HCT116 (cell line): ENCODE measurements at regions not wholly inside any gene's neighbourhood (a gene's known extent, or its start where the extent isn't known, plus 50 kb on each side); places are given as distances from the start of the nearest gene placed in this dataset.

Experiments used
- ATAC-seq: fragments of 200-7000 bp; cut with Tn5 transposase; 2 replicates; pipeline ENCODE4 v1.9.1; 2020; ENCODE audit warnings: mild to moderate bottlenecking, moderate library complexity
- BruUV-seq: library from RNA; stranded (reverse); fragments of 400-500 nt; replicated peaks from 2 replicates; lab custom pipeline; 2021; lab: Mats Ljungman, UMichigan
- CTCF ChIA-PET: fragments of 300-600 bp; sonication (Branson Sonifier 250); formaldehyde crosslinking; loops from one replicate; lab custom pipeline; 2021; ENCODE audit warnings: antibody characterized with exemption; lab: Charles Lee
- POLR2A ChIA-PET: fragments of 300-600, 350-600 bp; sonication (Branson Sonifier 250); formaldehyde crosslinking; loops from one replicate; lab custom pipeline; 2021; ENCODE audit warnings: antibody characterized with exemption; lab: Charles Lee
- RAD21 ChIA-PET, 2 experiments: fragments of 300-600 bp; sonication (Branson Sonifier 250); formaldehyde crosslinking; loops; one replicate each; lab custom pipeline; 2023; ENCODE audit warnings: low total read pairs in 2 of 2; ENCODE audit not compliant: uncharacterized antibody in 2 of 2, unreplicated experiment in 2 of 2, low non-redundant PET in 1 of 2; lab: Charles Lee
- DNase-seq: peaks from one replicate; pipeline ENCODE4 v3.0.0-alpha.2; 2010; ENCODE audit warnings: low read depth, low spot score
- H2AFZ ChIP-seq: fragments of 200-600 bp; shearing (Covaris generic), sonication (generic); 2 replicates; pipeline ENCODE4 v1.6.1; 2017; ENCODE audit warnings: low read depth, mixed run types, mixed read lengths, antibody characterized with exemption, low read length; ENCODE audit not compliant: poor library complexity, severe bottlenecking
- H3K27ac ChIP-seq: 2 replicates; pipeline ENCODE4 v1.5.1; 2012; ENCODE audit warnings: low read depth, low read length
- H3K27me3 ChIP-seq: fragments of 200-600 bp; sonication (generic); 2 replicates; pipeline ENCODE4 v1.6.1; 2016; ENCODE audit warnings: mixed run types, low read length, mixed read lengths; ENCODE audit not compliant: insufficient read depth
- H3K36me3 ChIP-seq, 2 experiments: fragments of 200-500 bp in 1 of 2; fragments of 200-600 bp in 1 of 2; sonication (Bioruptor generic) in 1 of 2; sonication (generic) in 1 of 2; 2 replicates each; pipeline versions ENCODE4 v1.5.1 to v1.6.1; 2014 to 2016; ENCODE audit warnings: low read length in 2 of 2, inconsistent platforms in 1 of 2, mixed read lengths in 1 of 2, mixed run types in 1 of 2; ENCODE audit not compliant: insufficient read depth in 2 of 2, control insufficient read depth in 1 of 2
- H3K4me1 ChIP-seq, 2 experiments: fragments of 200-600 bp in 1 of 2; sonication (generic) in 1 of 2; 2 replicates each; pipeline versions ENCODE4 v1.5.1 to v1.6.1; 2012 to 2017; ENCODE audit warnings: low read length in 2 of 2, inconsistent platforms in 1 of 2, mild to moderate bottlenecking in 1 of 2, mixed read lengths in 1 of 2, mixed run types in 1 of 2, moderate library complexity in 1 of 2; ENCODE audit not compliant: insufficient read depth in 2 of 2, control insufficient read depth in 1 of 2
- H3K4me2 ChIP-seq: fragments of 200-600 bp; sonication (generic); 2 replicates; pipeline ENCODE4 v1.6.1; 2017; ENCODE audit warnings: mixed run types, low read length, mixed read lengths
- H3K4me3 ChIP-seq, 2 experiments: fragments of 200-600 bp in 1 of 2; sonication (generic) in 1 of 2; replicated peaks in 1 of 2; 2 replicates each; pipeline ENCODE4 v1.5.1; 2011 to 2016; ENCODE audit warnings: low read length in 2 of 2, control low read depth in 1 of 2, low read depth in 1 of 2, mild to moderate bottlenecking in 1 of 2, mixed read lengths in 1 of 2, mixed run types in 1 of 2
- H3K79me2 ChIP-seq: fragments of 200-600 bp; sonication (generic); 2 replicates; pipeline ENCODE4 v1.6.1; 2017; ENCODE audit warnings: mild to moderate bottlenecking, mixed run types, low read length, moderate library complexity, mixed read lengths; ENCODE audit not compliant: insufficient read depth
- H3K9ac ChIP-seq: fragments of 200-600 bp; sonication (generic); 2 replicates; pipeline ENCODE4 v1.6.1; 2016; ENCODE audit warnings: low read length, mixed read lengths
- H3K9me2 ChIP-seq: fragments of 200-600 bp; sonication (generic), shearing (Covaris generic); 2 replicates; pipeline ENCODE4 v1.6.1; 2017; ENCODE audit warnings: mixed run types, mild to moderate bottlenecking, moderate library complexity; ENCODE audit not compliant: insufficient read depth
- H3K9me3 ChIP-seq, 2 experiments: fragments of 200-500 bp in 1 of 2; fragments of 200-600 bp in 1 of 2; sonication (Bioruptor generic) in 1 of 2; sonication (generic) in 1 of 2; 2 replicates each; pipeline ENCODE4 v1.6.1; 2014 to 2017; ENCODE audit warnings: low read length in 2 of 2, mixed read lengths in 2 of 2, inconsistent platforms in 1 of 2, low read depth in 1 of 2, mild to moderate bottlenecking in 1 of 2, mixed run types in 1 of 2, moderate library complexity in 1 of 2; ENCODE audit not compliant: control insufficient read depth in 1 of 2, insufficient read depth in 1 of 2
- H4K20me1 ChIP-seq: fragments of 200-600 bp; sonication (generic), shearing (Covaris generic); 2 replicates; pipeline ENCODE4 v1.6.1; 2017; ENCODE audit warnings: mixed run types, mild to moderate bottlenecking, moderate library complexity; ENCODE audit not compliant: insufficient read depth
- CBX3 ChIP-seq: IDR thresholded peaks from 2 replicates; pipeline ENCODE4 v1.6.1; 2012; ENCODE audit warnings: low read depth
- CEBPB ChIP-seq: IDR thresholded peaks from 2 replicates; pipeline ENCODE4 v1.6.1; 2012; ENCODE audit warnings: low read depth
- CTCF ChIP-seq, 3 experiments: fragments of 200-600 bp in 1 of 3; sonication (generic) in 1 of 3; IDR thresholded peaks in 2 of 3; conservative IDR thresholded peaks in 1 of 3; 2 replicates each; pipeline ENCODE4 v1.5.1; 2012 to 2017; ENCODE audit warnings: low read depth in 2 of 3, low read length in 2 of 3, antibody characterized with exemption in 1 of 3, borderline replicate concordance in 1 of 3, control low read depth in 1 of 3, mild to moderate bottlenecking in 1 of 3, mixed read lengths in 1 of 3, mixed run types in 1 of 3, moderate library complexity in 1 of 3; ENCODE audit not compliant: insufficient read depth in 1 of 3
- EGR1 ChIP-seq: IDR thresholded peaks from 2 replicates; pipeline ENCODE4 v1.6.1; 2012; ENCODE audit warnings: low read depth
- ELF1 ChIP-seq: IDR thresholded peaks from 2 replicates; pipeline ENCODE4 v1.6.1; 2012; ENCODE audit warnings: low read depth, borderline replicate concordance
- EZH2phosphoT487 ChIP-seq: fragments of 200-600 bp; IDR thresholded peaks from 2 replicates; pipeline ENCODE4 v1.6.1; 2018; ENCODE audit warnings: antibody characterized with exemption, borderline replicate concordance
- JUND ChIP-seq: IDR thresholded peaks from 2 replicates; pipeline ENCODE4 v1.6.1; 2012
- POLR2AphosphoS5 ChIP-seq: IDR thresholded peaks from 2 replicates; pipeline ENCODE4 v1.6.1; 2011; ENCODE audit warnings: mild to moderate bottlenecking, low read depth, low read length, moderate library complexity
- REST ChIP-seq: IDR thresholded peaks from 2 replicates; pipeline ENCODE4 v1.6.1; 2012; ENCODE audit warnings: low read depth
- SIN3A ChIP-seq: IDR thresholded peaks from 2 replicates; pipeline ENCODE4 v1.6.1; 2012; ENCODE audit warnings: low read depth
- SP1 ChIP-seq: IDR thresholded peaks from 2 replicates; pipeline ENCODE4 v1.6.1; 2012; ENCODE audit warnings: low read depth
- SRF ChIP-seq: IDR thresholded peaks from 2 replicates; pipeline ENCODE4 v1.6.1; 2012; ENCODE audit warnings: low read depth
- TCF7L2 ChIP-seq: IDR thresholded peaks from 2 replicates; pipeline ENCODE4 v1.7.0; 2011; ENCODE audit warnings: borderline replicate concordance, inconsistent platforms; ENCODE audit not compliant: insufficient read depth, insufficient read length; ENCODE audit errors: extremely low read depth
- YY1 ChIP-seq: IDR thresholded peaks from 2 replicates; pipeline ENCODE4 v1.6.1; 2011; ENCODE audit warnings: low read length, low read depth, moderate library complexity, mild to moderate bottlenecking; ENCODE audit not compliant: insufficient replicate concordance; ENCODE audit errors: extremely low read depth
- ZFX ChIP-seq: fragments of 450-650 bp; IDR thresholded peaks from 2 replicates; pipeline ENCODE4 v1.6.1; 2017
- ZNF274 ChIP-seq: fragments of 200-500 bp; sonication (Bioruptor generic); IDR thresholded peaks from 2 replicates; pipeline ENCODE4 v1.6.1; 2014; ENCODE audit warnings: mild to moderate bottlenecking, low read depth, low read length, inconsistent platforms
- intact Hi-C: fragments of 100-400 bp; cut with micrococcal nuclease; formaldehyde crosslinking; loops from 2 replicates; pipeline ENCODE4 v1.10.0; 2022
- TF ChIP-seq, protein P1 (sequence below): IDR thresholded peaks from 2 replicates; pipeline ENCODE4 v1.6.1; 2012

DNA sequence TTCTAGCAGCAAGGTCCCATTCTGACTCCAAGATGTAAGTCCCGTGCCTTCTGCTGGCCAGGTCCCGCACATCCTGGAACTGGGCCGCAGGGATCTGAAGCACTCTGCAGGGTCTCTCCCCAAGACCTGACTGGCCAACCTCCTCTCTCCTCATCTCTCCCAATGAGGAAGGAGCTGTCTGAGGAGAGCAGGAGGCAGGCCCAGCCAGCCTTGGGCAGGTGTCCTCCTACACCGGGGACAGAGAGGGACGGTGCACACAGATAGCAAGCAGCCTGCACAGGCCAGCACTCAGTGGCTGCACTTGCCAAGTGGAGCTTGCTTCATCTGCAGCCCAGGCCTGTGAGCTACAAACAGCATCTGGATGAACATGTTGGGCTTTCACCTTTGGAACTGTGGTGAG is 76.8 kb upstream of the CD93 start:
- CTCF ChIA-PET = no interaction called here
- intact Hi-C loops = no loop called here
- ATAC-seq = no peak

GRCh38 chr20:23161968-23162696 is 76.0 kb upstream of the CD93 start:
- H3K9ac ChIP-seq = no peak overlapping the region
- no peaks in the 10 kb centered on the region for H3K36me3 ChIP-seq
- CTCF ChIA-PET = no interaction called here
- no peaks in the 10 kb centered on the region for H4K20me1 ChIP-seq
- TF ChIP-seq CTCF (IDR thresholded peaks at IDR 0.05 in 2 of 3, conservative IDR thresholded peaks at IDR 0.05 in 1 of 3; ENCODE audit: borderline replicate concordance in 1 of 3, insufficient read depth in 1 of 3, low read depth in 2 of 3, low read length in 2 of 3) (no peak), REST (no peak), TCF7L2 (no peak), CBX3 (no peak), SIN3A (no peak), POLR2AphosphoS5 (no peak), ZFX (no peak)
- TF ChIP-seq, protein P1, sequence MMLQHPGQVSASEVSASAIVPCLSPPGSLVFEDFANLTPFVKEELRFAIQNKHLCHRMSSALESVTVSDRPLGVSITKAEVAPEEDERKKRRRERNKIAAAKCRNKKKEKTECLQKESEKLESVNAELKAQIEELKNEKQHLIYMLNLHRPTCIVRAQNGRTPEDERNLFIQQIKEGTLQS = no peak
- no peak overlapping the region for H3K4me3 ChIP-seq
- no peaks in the 10 kb centered on the region for H3K79me2 ChIP-seq
- POLR2A ChIA-PET = no interaction called here
- no peaks in the 10 kb centered on the region for H3K9me2 ChIP-seq
- no peaks in the 10 kb centered on the region for H3K27me3 ChIP-seq
- no peak for ATAC-seq
- H2AFZ ChIP-seq = no peak overlapping the region
- H3K9me3 ChIP-seq = no peaks in the 10 kb centered on the region
- H3K4me2 ChIP-seq = no peak overlapping the region
- H3K4me1 ChIP-seq = peaks cover 4 to 26% of the 10 kb centered on the region in 2 experiments; a peak in 3 of 4 replicates
- intact Hi-C loops = no loop called here
- RAD21 ChIA-PET = no interaction called here
- no peak overlapping the region for H3K27ac ChIP-seq
- no TSS peak for BruUV-seq
- no peak for DNase-seq

More for the DNA sequence above, 76.8 kb upstream of the CD93 start:
- Histone ChIP-seq H3K27ac (no peak overlapping the region), H3K4me1 (peaks cover 4 to 25% of the 10 kb centered on the region in 2 experiments; a peak in 3 of 4 replicates), H3K4me2 (no peak overlapping the region), H3K9me3 (no peaks in the 10 kb centered on the region), H2AFZ (no peak overlapping the region), H3K9ac (no peak overlapping the region), H3K9me2 (no peaks in the 10 kb centered on the region), H3K79me2 (no peaks in the 10 kb centered on the region), H3K27me3 (no peaks in the 10 kb centered on the region), H3K36me3 (no peaks in the 10 kb centered on the region), H3K4me3 (no peak overlapping the region), H4K20me1 (no peaks in the 10 kb centered on the region)
- TF ChIP-seq CEBPB = no peak
- TF ChIP-seq SP1 = no peak
- no peak for TF ChIP-seq ELF1
- no peak for TF ChIP-seq EGR1
- TF ChIP-seq SRF = no peak
- no peak for TF ChIP-seq ZNF274
- no peak for TF ChIP-seq YY1
- TF ChIP-seq ZFX = no peak
- no peak for TF ChIP-seq TCF7L2
- TF ChIP-seq EZH2phosphoT487 = no peak
- TF ChIP-seq JUND = no peak
- POLR2A ChIA-PET = no interaction called here
- BruUV-seq = no TSS peak
- RAD21 ChIA-PET = no interaction called here
- DNase-seq = no peak
